ACC112 (cell line): ENCODE measurements at regions not wholly inside any gene's neighbourhood (a gene's known extent, or its start where the extent isn't known, plus 50 kb on each side); places are given as distances from the start of the nearest gene placed in this dataset.

Experiments
- H2AFZ ChIP-seq: fragments of 200-600 bp; sonication (generic); one replicate; pipeline ENCODE4 v1.6.0; 2017; ENCODE audit warnings: antibody characterized with exemption, low read length; ENCODE audit not compliant: unreplicated experiment
- H3K27ac ChIP-seq: fragments of 200-600 bp; sonication (generic); 2 replicates; pipeline ENCODE4 v1.5.1; 2014; ENCODE audit warnings: low read depth, mild to moderate bottlenecking, antibody characterized with exemption, low read length, moderate library complexity
- H3K27me3 ChIP-seq: fragments of 200-600 bp; sonication (generic); 2 replicates; pipeline ENCODE4 v1.6.1; 2014; ENCODE audit warnings: mild to moderate bottlenecking, antibody characterized with exemption, low read length, moderate library complexity, mixed read lengths; ENCODE audit not compliant: insufficient read depth
- H3K36me3 ChIP-seq: fragments of 200-600 bp; sonication (generic); 2 replicates; pipeline ENCODE4 v1.6.1; 2016; ENCODE audit warnings: mild to moderate bottlenecking, antibody characterized with exemption, low read length, moderate library complexity, mixed read lengths; ENCODE audit not compliant: insufficient read depth
- H3K4me1 ChIP-seq: fragments of 200-600 bp; sonication (generic); one replicate; pipeline ENCODE4 v1.6.1; 2016; ENCODE audit warnings: low read length, mixed read lengths; ENCODE audit not compliant: insufficient read depth, unreplicated experiment, control insufficient read depth
- H3K4me3 ChIP-seq: fragments of 200-600 bp; sonication (generic); 2 replicates; pipeline ENCODE4 v1.5.1; 2014; ENCODE audit warnings: mild to moderate bottlenecking, low read depth, low read length
- H3K79me2 ChIP-seq: fragments of 200-600 bp; sonication (generic); one replicate; pipeline ENCODE4 v1.6.0; 2016; ENCODE audit warnings: low read length; ENCODE audit not compliant: control insufficient read depth, unreplicated experiment, insufficient read depth

- Histone ChIP-seq H3K27me3 (no peaks in the 10 kb centered on the region), H3K4me1 (no peaks in the 10 kb centered on the region), H3K36me3 (no peaks in the 10 kb centered on the region), H3K27ac (no peak overlapping the region), H3K79me2 (no peaks in the 10 kb centered on the region), H3K4me3 (no peak overlapping the region), H2AFZ (no peak overlapping the region)
Observed at GRCh38 chr6:87899499-87900147, 148.0 kb upstream of the SPACA1 start.

DNA sequence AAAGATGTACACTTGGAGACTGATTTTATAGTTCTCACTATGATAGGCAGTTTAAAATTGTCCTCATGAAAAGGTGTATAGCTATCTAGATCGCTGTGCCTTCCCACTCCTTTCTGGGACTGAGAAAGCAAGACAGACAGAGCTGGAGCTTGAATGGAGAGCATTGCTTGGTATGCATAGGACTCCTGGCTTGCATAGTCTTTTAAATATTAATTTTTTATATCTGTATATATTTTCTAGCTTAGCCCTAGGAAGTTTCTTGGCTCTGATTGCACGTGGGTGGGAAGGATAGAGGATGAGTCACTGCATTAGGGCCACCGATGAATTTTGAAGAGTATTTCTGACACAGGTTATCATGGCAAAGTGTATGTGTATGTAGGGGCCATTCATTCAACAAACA lies 150.0 kb upstream of the SPACA1 start:
- Histone ChIP-seq H3K4me3 (no peak overlapping the region), H3K79me2 (no peaks in the 10 kb centered on the region), H2AFZ (no peak overlapping the region), H3K4me1 (no peaks in the 10 kb centered on the region), H3K27me3 (no peaks in the 10 kb centered on the region), H3K36me3 (no peaks in the 10 kb centered on the region), H3K27ac (no peak overlapping the region)

DNA sequence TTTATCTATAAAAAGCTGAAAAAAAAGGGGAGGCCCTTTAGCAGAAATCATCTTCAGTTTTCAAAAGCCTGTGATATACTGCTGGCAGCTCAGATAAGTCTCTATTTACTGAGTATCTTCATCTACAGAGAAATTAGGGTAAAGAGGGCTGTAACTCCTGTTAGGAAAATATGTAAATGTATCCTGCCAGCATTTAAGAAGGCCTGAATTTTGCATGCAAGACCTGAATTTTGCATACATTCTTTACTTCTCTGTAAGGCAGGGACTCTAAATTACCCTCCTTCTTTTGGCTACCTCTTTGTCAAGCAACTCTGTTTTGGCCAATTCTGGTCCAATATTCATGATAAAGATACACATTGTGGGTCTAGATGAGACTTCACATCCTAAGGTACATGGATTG lies 150.6 kb upstream of the SPACA1 start:
- H3K27me3 ChIP-seq, result no peaks in the 10 kb centered on the region
- H2AFZ ChIP-seq, result no peak overlapping the region
- no peak overlapping the region for H3K27ac ChIP-seq
- no peaks in the 10 kb centered on the region for H3K79me2 ChIP-seq
- H3K4me3 ChIP-seq, result no peak overlapping the region
- H3K36me3 ChIP-seq, result no peaks in the 10 kb centered on the region
- no peaks in the 10 kb centered on the region for H3K4me1 ChIP-seq

GRCh38 chr6:87887266-87887665 lies 160.4 kb upstream of the SPACA1 start:
- Histone ChIP-seq H3K4me3 (no peak overlapping the region), H3K36me3 (no peaks in the 10 kb centered on the region), H2AFZ (no peak overlapping the region), H3K27ac (no peak overlapping the region), H3K4me1 (no peaks in the 10 kb centered on the region), H3K79me2 (no peaks in the 10 kb centered on the region), H3K27me3 (peaks cover 13% of the 10 kb centered on the region)

- H3K4me3 ChIP-seq, result no peak overlapping the region
- peaks cover 40% of the 10 kb centered on the region for H3K27me3 ChIP-seq
- H3K27ac ChIP-seq, result no peak overlapping the region
- no peak overlapping the region for H2AFZ ChIP-seq
- no peaks in the 10 kb centered on the region for H3K36me3 ChIP-seq
- no peaks in the 10 kb centered on the region for H3K79me2 ChIP-seq
- H3K4me1 ChIP-seq, result no peaks in the 10 kb centered on the region
Observed at GRCh38 chr6:87884203-87884602, 163.4 kb upstream of the SPACA1 start.

GRCh38 chr6:87881342-87881895 lies 166.2 kb upstream of the SPACA1 start:
- Histone ChIP-seq H3K79me2 (no peaks in the 10 kb centered on the region), H3K4me1 (no peaks in the 10 kb centered on the region), H3K36me3 (no peaks in the 10 kb centered on the region), H2AFZ (no peak overlapping the region), H3K27me3 (peaks cover 68% of the 10 kb centered on the region), H3K4me3 (no peak overlapping the region), H3K27ac (no peak overlapping the region)

DNA sequence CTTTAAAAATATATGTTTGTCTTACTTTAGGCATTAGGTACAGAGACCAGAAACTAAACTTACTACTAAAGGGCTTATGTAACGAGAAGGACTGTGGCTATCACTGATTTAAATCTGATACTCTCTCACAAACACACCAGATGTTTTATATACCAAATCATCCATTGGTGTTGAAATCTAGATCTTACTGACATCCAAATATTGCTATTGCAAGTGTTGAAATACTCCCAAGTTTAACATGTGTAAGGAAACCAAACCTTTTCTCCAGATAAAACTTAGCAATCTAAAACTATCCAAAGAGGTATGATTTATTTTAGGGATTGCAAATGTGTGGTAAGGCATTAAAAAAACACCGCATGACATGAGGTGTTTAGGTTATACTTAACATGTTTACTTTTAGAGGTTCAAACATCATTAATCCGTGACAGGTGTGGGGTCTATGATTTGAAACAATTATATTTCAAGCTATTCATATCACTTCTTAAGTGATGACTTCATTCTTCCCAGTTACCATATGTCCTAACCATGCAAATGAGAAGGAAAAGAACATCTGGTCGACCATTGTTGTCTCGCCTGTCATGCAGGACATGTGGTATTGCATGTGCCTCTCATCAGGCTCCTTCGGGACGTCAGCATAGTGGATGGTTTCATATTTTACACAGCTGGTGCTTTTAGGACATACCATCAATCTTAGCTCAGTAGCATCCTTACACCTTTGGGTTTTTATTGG lies 168.3 kb upstream of the SPACA1 start:
- Histone ChIP-seq H3K4me1 (no peaks in the 10 kb centered on the region), H3K79me2 (no peaks in the 10 kb centered on the region), H3K36me3 (no peaks in the 10 kb centered on the region), H2AFZ (no peak overlapping the region), H3K27me3 (peaks cover 83% of the 10 kb centered on the region), H3K4me3 (no peak overlapping the region), H3K27ac (no peak overlapping the region)

GRCh38 chr6:87875781-87876180 lies 171.9 kb upstream of the SPACA1 start:
- no peaks in the 10 kb centered on the region for H3K79me2 ChIP-seq
- no peak overlapping the region for H3K4me3 ChIP-seq
- no peaks in the 10 kb centered on the region for H3K36me3 ChIP-seq
- H3K27me3 ChIP-seq, result peaks cover 80% of the 10 kb centered on the region
- no peaks in the 10 kb centered on the region for H3K4me1 ChIP-seq
- no peak overlapping the region for H2AFZ ChIP-seq
- no peak overlapping the region for H3K27ac ChIP-seq

- no peaks in the 10 kb centered on the region for H3K4me1 ChIP-seq
- no peak overlapping the region for H3K4me3 ChIP-seq
- H3K79me2 ChIP-seq, result no peaks in the 10 kb centered on the region
- no peak overlapping the region for H3K27ac ChIP-seq
- no peak overlapping the region for H2AFZ ChIP-seq
- no peaks in the 10 kb centered on the region for H3K36me3 ChIP-seq
- peaks cover 58% of the 10 kb centered on the region for H3K27me3 ChIP-seq
Observed at GRCh38 chr6:87873556-87873955, 171.5 kb upstream of the AKIRIN2 start.

- no peak overlapping the region for H3K27ac ChIP-seq
- H3K36me3 ChIP-seq, result no peaks in the 10 kb centered on the region
- peaks cover 31% of the 10 kb centered on the region for H3K27me3 ChIP-seq
- no peaks in the 10 kb centered on the region for H3K79me2 ChIP-seq
- no peak overlapping the region for H3K4me3 ChIP-seq
- no peaks in the 10 kb centered on the region for H3K4me1 ChIP-seq
- no peak overlapping the region for H2AFZ ChIP-seq
Observed at GRCh38 chr6:87870556-87870955, 168.5 kb upstream of the AKIRIN2 start.
